ENCODE measurements at regions not wholly inside any gene's neighbourhood (a gene's known extent, or its start where the extent isn't known, plus 50 kb on each side); places are given as distances from the start of the nearest gene placed in this dataset.

DNA sequence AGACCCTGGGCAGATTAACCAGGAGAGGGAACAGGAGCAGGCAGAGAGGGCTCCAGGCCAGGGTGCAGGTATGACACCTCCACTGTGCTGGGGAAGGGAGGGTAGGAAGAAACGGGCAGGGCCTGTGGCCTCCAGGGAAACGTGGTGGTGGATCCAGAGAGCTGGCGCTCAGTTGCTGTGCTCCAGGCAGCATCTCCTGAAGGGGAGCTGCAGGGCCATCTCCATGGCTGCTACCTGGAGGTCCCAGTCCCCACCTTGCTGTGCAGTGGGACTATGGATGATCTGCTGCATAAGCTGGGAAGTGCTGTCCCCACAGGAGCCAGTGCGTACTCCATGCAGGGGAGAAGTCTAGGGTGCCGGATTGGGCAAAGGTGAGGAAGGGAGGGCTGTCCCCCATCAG is 125.9 kb upstream of the RUNX3 start:
- TF ChIP-seq CTCF (IDR thresholded peaks at IDR 0.05), result no peak
- no peak for TF ChIP-seq POLR2A (IDR thresholded peaks at IDR 0.05)
